H9 (cell line): ENCODE measurements at regions not wholly inside any gene's neighbourhood (a gene's known extent, or its start where the extent isn't known, plus 50 kb on each side); places are given as distances from the start of the nearest gene placed in this dataset.

ENCODE experiments used
- DNase-seq: peaks from one replicate; pipeline ENCODE4 v3.0.0-alpha.2; 2017
- H2AFZ ChIP-seq: one replicate; pipeline ENCODE4 v1.6.1; 2013; ENCODE audit warnings: mild to moderate bottlenecking, low read length, control low read depth, moderate library complexity
- H2AK5ac ChIP-seq: 2 replicates; pipeline ENCODE4 v1.6.1; 2013; ENCODE audit warnings: low read length, control low read depth, mixed read lengths; ENCODE audit not compliant: insufficient read length
- H2BK120ac ChIP-seq: one replicate; pipeline ENCODE4 v1.6.1; 2013; ENCODE audit warnings: low read depth, mild to moderate bottlenecking, low read length, control low read depth, inconsistent platforms; ENCODE audit not compliant: poor library complexity, severe bottlenecking
- H2BK12ac ChIP-seq: 2 replicates; pipeline ENCODE4 v1.6.1; 2013; ENCODE audit warnings: low read length, control low read depth, mixed read lengths, low read depth; ENCODE audit not compliant: insufficient read length
- H2BK15ac ChIP-seq: 2 replicates; pipeline ENCODE4 v1.6.1; 2013; ENCODE audit warnings: low read depth, low read length, control low read depth
- H2BK20ac ChIP-seq: one replicate; pipeline ENCODE4 v1.6.1; 2013; ENCODE audit warnings: low read depth, mild to moderate bottlenecking, low read length, control low read depth, inconsistent platforms; ENCODE audit not compliant: poor library complexity, severe bottlenecking
- H2BK5ac ChIP-seq: 2 replicates; pipeline ENCODE4 v1.6.1; 2013; ENCODE audit warnings: low read length, control low read depth, mixed read lengths; ENCODE audit not compliant: insufficient read length
- H3K14ac ChIP-seq: 2 replicates; pipeline ENCODE4 v1.6.1; 2013; ENCODE audit warnings: low read length, control low read depth; ENCODE audit not compliant: insufficient read depth
- H3K18ac ChIP-seq: 2 replicates; pipeline ENCODE4 v1.6.1; 2013; ENCODE audit warnings: low read depth, mild to moderate bottlenecking, mixed read lengths, low read length, control low read depth; ENCODE audit not compliant: insufficient read length
- H3K23ac ChIP-seq: 2 replicates; pipeline ENCODE4 v1.6.1; 2013; ENCODE audit warnings: low read length, control low read depth, mixed read lengths, low read depth; ENCODE audit not compliant: insufficient read length
- H3K23me2 ChIP-seq: 2 replicates; pipeline ENCODE4 v1.6.1; 2013; ENCODE audit warnings: low read depth, mild to moderate bottlenecking, mixed read lengths, low read length, control low read depth; ENCODE audit not compliant: insufficient read length, poor library complexity, severe bottlenecking
- H3K27ac ChIP-seq: 2 replicates; pipeline ENCODE4 v1.5.1; 2013; ENCODE audit warnings: low read length, control low read depth, mixed read lengths, low read depth; ENCODE audit not compliant: insufficient read length
- H3K27me3 ChIP-seq: 2 replicates; pipeline ENCODE4 v1.6.1; 2013; ENCODE audit warnings: low read length, control low read depth, inconsistent platforms; ENCODE audit not compliant: insufficient read depth
- H3K4ac ChIP-seq: 2 replicates; pipeline ENCODE4 v1.6.1; 2013; ENCODE audit warnings: low read depth, mild to moderate bottlenecking, control low read depth, inconsistent platforms, low read length, moderate library complexity
- H3K4me1 ChIP-seq: 2 replicates; pipeline ENCODE4 v1.6.1; 2013; ENCODE audit warnings: low read length, control low read depth, inconsistent platforms; ENCODE audit not compliant: insufficient read depth
- H3K4me2 ChIP-seq: 2 replicates; pipeline ENCODE4 v1.6.1; 2013; ENCODE audit warnings: low read length, control low read depth, mixed read lengths; ENCODE audit not compliant: insufficient read length, insufficient read depth
- H3K56ac ChIP-seq: 2 replicates; pipeline ENCODE4 v1.6.1; 2013; ENCODE audit warnings: low read depth, mild to moderate bottlenecking, mixed read lengths, low read length, control low read depth; ENCODE audit not compliant: insufficient read length
- H3K79me1 ChIP-seq: 2 replicates; pipeline ENCODE4 v1.6.1; 2013; ENCODE audit warnings: low read depth, mild to moderate bottlenecking, moderate library complexity, low read length, control low read depth, inconsistent platforms; ENCODE audit not compliant: insufficient read depth, poor library complexity, severe bottlenecking
- H3K79me2 ChIP-seq: 2 replicates; pipeline ENCODE4 v1.6.1; 2013; ENCODE audit warnings: low read length, control low read depth, inconsistent platforms; ENCODE audit not compliant: insufficient read depth
- H3K9ac ChIP-seq: 2 replicates; pipeline ENCODE4 v1.6.1; 2013; ENCODE audit warnings: low read length, control low read depth, mixed read lengths; ENCODE audit not compliant: insufficient read length; ENCODE audit errors: extremely low read depth
- H3K9me3 ChIP-seq: one replicate; pipeline ENCODE4 v1.6.1; 2013; ENCODE audit warnings: low read depth, low read length, inconsistent platforms; ENCODE audit not compliant: control insufficient read depth
- H3T11ph ChIP-seq: one replicate; pipeline ENCODE4 v1.6.1; 2013; ENCODE audit warnings: mild to moderate bottlenecking, low read length, control low read depth, inconsistent platforms
- H4K20me1 ChIP-seq: one replicate; pipeline ENCODE4 v1.6.1; 2013; ENCODE audit not compliant: control insufficient read depth, insufficient read length, insufficient read depth
- H4K5ac ChIP-seq: 2 replicates; pipeline ENCODE4 v1.6.1; 2013; ENCODE audit warnings: low read depth, mild to moderate bottlenecking, mixed read lengths, low read length, control low read depth; ENCODE audit not compliant: insufficient read length
- H4K8ac ChIP-seq: replicated peaks from 2 replicates; pipeline ENCODE4 v1.6.1; 2013; ENCODE audit warnings: low read length, control low read depth, mixed read lengths, low read depth; ENCODE audit not compliant: insufficient read length
- H4K91ac ChIP-seq: 2 replicates; pipeline ENCODE4 v1.6.1; 2013; ENCODE audit warnings: low read depth, mild to moderate bottlenecking, moderate library complexity, mixed read lengths, low read length, control low read depth; ENCODE audit not compliant: insufficient read length
- H3K27ac Mint-ChIP-seq, 3 experiments: 2 replicates in 2 of 3; 3 replicates in 1 of 3; pipeline ENCODE4 v1.8.0; 2020 to 2021; ENCODE audit warnings: mixed read lengths in 3 of 3, mild to moderate bottlenecking in 1 of 3, moderate library complexity in 1 of 3
- H3K27me3 Mint-ChIP-seq: 2 replicates; pipeline ENCODE4 v1.8.0; 2021; ENCODE audit warnings: low read depth, mild to moderate bottlenecking, moderate library complexity, mixed read lengths
- H3K36me3 Mint-ChIP-seq, 3 experiments: 2 replicates in 2 of 3; 3 replicates in 1 of 3; pipeline ENCODE4 v1.8.0; 2020 to 2021; ENCODE audit warnings: low read depth in 3 of 3, mixed read lengths in 3 of 3; ENCODE audit not compliant: insufficient read depth in 1 of 3
- H3K4me1 Mint-ChIP-seq, 2 experiments: 2 replicates each; pipeline ENCODE4 v1.8.0; 2020; ENCODE audit warnings: mixed read lengths in 2 of 2
- H3K4me3 Mint-ChIP-seq, 2 experiments: 2 replicates in 1 of 2; 3 replicates in 1 of 2; pipeline ENCODE4 v1.8.0; 2020 to 2021; ENCODE audit warnings: mild to moderate bottlenecking in 2 of 2, mixed read lengths in 2 of 2, moderate library complexity in 1 of 2
- H3K9me3 Mint-ChIP-seq, 2 experiments: 2 replicates in 1 of 2; 3 replicates in 1 of 2; pipeline ENCODE4 v1.8.0; 2020; ENCODE audit warnings: mild to moderate bottlenecking in 2 of 2, mixed read lengths in 2 of 2, moderate library complexity in 1 of 2
- CTCF ChIP-seq: fragments of 200-600 bp; sonication (generic); conservative IDR thresholded peaks from 3 replicates; pipeline ENCODE4 v1.8.0; 2021; ENCODE audit warnings: antibody characterized with exemption, mild to moderate bottlenecking
- WGBS: extraction: QIAGEN DNeasy Blood & Tissue Kit; methylation state at CpG from one replicate; pipeline ENCODE4 v1.1.7; 2013; ENCODE audit warnings: missing lambda C conversion rate, low lambda C conversion rate, mixed read lengths; ENCODE audit not compliant: insufficient read length; ENCODE audit errors: extremely low coverage; 5-methylcytosine and 5-hydroxymethylcytosine counted together

GRCh38 chr10:20975236-20975635, 78.1 kb upstream of the NEBL start:
- no peaks in the 10 kb centered on the region for H3K27me3 ChIP-seq
- no peaks in the 10 kb centered on the region for H3K79me2 ChIP-seq
- H2AFZ ChIP-seq = no peak overlapping the region
- H4K20me1 ChIP-seq = no peaks in the 10 kb centered on the region
- Mint-ChIP-seq H3K27me3 (no peaks in the 10 kb centered on the region), H3K27ac (no peak overlapping the region), H3K4me1 (peaks cover 2 to 13% of the 10 kb centered on the region in 2 experiments; a peak in 2 of 4 replicates), H3K36me3 (no peaks in the 10 kb centered on the region), H3K9me3 (no peaks in the 10 kb centered on the region), H3K4me3 (no peak overlapping the region)
- H2BK120ac ChIP-seq = no peak overlapping the region
- H3K4me2 ChIP-seq = no peak overlapping the region
- no peak overlapping the region for H2AK5ac ChIP-seq
- no peaks in the 10 kb centered on the region for H3K23me2 ChIP-seq
- no peak overlapping the region for H3K27ac ChIP-seq
- H2BK12ac ChIP-seq = no peak overlapping the region
- H3K9me3 ChIP-seq = no peaks in the 10 kb centered on the region
- H4K91ac ChIP-seq = no peak overlapping the region
- no peaks in the 10 kb centered on the region for H3K79me1 ChIP-seq
- no peak for TF ChIP-seq CTCF
- H3K23ac ChIP-seq = no peak overlapping the region
- no peak overlapping the region for H3K18ac ChIP-seq
- no CpG with 5 or more reads among the region's 4 CpGs for WGBS
- H3K4me1 ChIP-seq = no peaks in the 10 kb centered on the region
- no peak overlapping the region for H2BK15ac ChIP-seq
- H2BK20ac ChIP-seq = no peak overlapping the region
- no peak overlapping the region for H3T11ph ChIP-seq
- H3K56ac ChIP-seq = no peak overlapping the region
- H4K8ac ChIP-seq = no peak overlapping the region
- H3K14ac ChIP-seq = no peak overlapping the region
- H4K5ac ChIP-seq = no peak overlapping the region
- DNase-seq = no peak
- no peak overlapping the region for H3K4ac ChIP-seq
- H2BK5ac ChIP-seq = no peak overlapping the region
- no peak overlapping the region for H3K9ac ChIP-seq
